HEK293 (cell line): ENCODE measurements at regions not wholly inside any gene's neighbourhood (a gene's known extent, or its start where the extent isn't known, plus 50 kb on each side); places are given as distances from the start of the nearest gene placed in this dataset.

Experiments used
- CTCF ChIA-PET: fragments of 350-600 bp; formaldehyde crosslinking; extraction: SDS; loops from one replicate; lab custom pipeline; 2021; ENCODE audit warnings: antibody characterized with exemption; lab: Yijun Ruan, JAX
- POLR2A ChIA-PET: fragments of 300-600 bp; formaldehyde crosslinking; extraction: SDS; loops from one replicate; lab custom pipeline; 2020; ENCODE audit warnings: antibody characterized with exemption, inconsistent platforms; lab: Yijun Ruan, JAX
- H3K27ac ChIP-seq: fragments of 200-500 bp; sonication (Bioruptor generic); 2 replicates; pipeline ENCODE4 v1.5.1; 2014; ENCODE audit warnings: low read depth, low read length, control low read depth, inconsistent platforms; ENCODE audit errors: extremely low read depth
- H3K36me3 ChIP-seq, 2 experiments: fragments of 200-500 bp in 1 of 2; sonication (Bioruptor generic) in 1 of 2; 1 replicate in 1 of 2; 2 replicates in 1 of 2; pipeline ENCODE4 v1.5.1; 2014 to 2017; ENCODE audit warnings: inconsistent platforms in 2 of 2, low read length in 2 of 2; ENCODE audit not compliant: control insufficient read depth in 2 of 2, insufficient read depth in 1 of 2
- H3K4me1 ChIP-seq: fragments of 200-500 bp; sonication (Bioruptor generic); 2 replicates; pipeline ENCODE4 v1.5.1; 2014; ENCODE audit warnings: mild to moderate bottlenecking, low read length, inconsistent platforms; ENCODE audit not compliant: control insufficient read depth, insufficient read depth
- H3K4me3 ChIP-seq: 2 replicates; pipeline ENCODE4 v1.5.1; 2011; ENCODE audit warnings: low read depth, mild to moderate bottlenecking, control low read depth, low read length, moderate library complexity
- H3K9me3 ChIP-seq: fragments of 200-500 bp; sonication (Bioruptor generic); 2 replicates; pipeline ENCODE4 v1.5.1; 2014; ENCODE audit warnings: low read depth, low read length, inconsistent platforms; ENCODE audit not compliant: control insufficient read depth, insufficient read depth
- EGR2 ChIP-seq: fragments of 450-650 bp; formaldehyde crosslinking; IDR thresholded peaks from 2 replicates; pipeline ENCODE4 v1.5.1; 2016; ENCODE audit warnings: low read depth, missing biosample characterization, missing genetic modification characterization
- REPIN1 ChIP-seq: fragments of 450-650 bp; formaldehyde crosslinking; IDR thresholded peaks from 2 replicates; pipeline ENCODE4 v1.5.1; 2017; ENCODE audit warnings: missing biosample characterization, missing genetic modification characterization, low read depth
- TRIM28 ChIP-seq: IDR thresholded peaks from 2 replicates; pipeline ENCODE4 v1.6.1; 2011; ENCODE audit warnings: low read length, control low read depth, borderline replicate concordance
- ZBTB7A ChIP-seq: fragments of 450-650 bp; formaldehyde crosslinking; IDR thresholded peaks from 2 replicates; pipeline ENCODE4 v1.5.1; 2016; ENCODE audit warnings: low read depth, missing biosample characterization, missing genetic modification characterization
- ZBTB8A ChIP-seq: fragments of 450-650 bp; formaldehyde crosslinking; IDR thresholded peaks from 2 replicates; pipeline ENCODE4 v1.5.1; 2016; ENCODE audit warnings: missing biosample characterization, missing genetic modification characterization
- ZNF121 ChIP-seq: fragments of 450-650 bp; formaldehyde crosslinking; IDR thresholded peaks from 2 replicates; pipeline ENCODE4 v1.5.1; 2016; ENCODE audit warnings: missing biosample characterization, missing genetic modification characterization
- ZNF184 ChIP-seq: fragments of 450-650 bp; IDR thresholded peaks from 2 replicates; pipeline ENCODE4 v1.5.1; 2018; ENCODE audit warnings: missing biosample characterization, mild to moderate bottlenecking, missing genetic modification characterization
- ZNF23 ChIP-seq: fragments of 450-650 bp; formaldehyde crosslinking; IDR thresholded peaks from 2 replicates; pipeline ENCODE4 v1.5.1; 2016; ENCODE audit warnings: missing biosample characterization, missing genetic modification characterization, borderline replicate concordance
- ZNF350 ChIP-seq: fragments of 450-650 bp; formaldehyde crosslinking; IDR thresholded peaks from 2 replicates; pipeline ENCODE4 v1.5.0; 2017; ENCODE audit warnings: missing biosample characterization, mild to moderate bottlenecking, missing genetic modification characterization
- ZNF416 ChIP-seq: fragments of 450-650 bp; formaldehyde crosslinking; IDR thresholded peaks from 2 replicates; pipeline ENCODE4 v1.5.1; 2016; ENCODE audit warnings: missing biosample characterization, missing genetic modification characterization
- ZNF473 ChIP-seq: fragments of 450-650 bp; formaldehyde crosslinking; IDR thresholded peaks from 2 replicates; pipeline ENCODE4 v1.5.1; 2017; ENCODE audit warnings: missing biosample characterization, missing genetic modification characterization
- ZNF621 ChIP-seq: fragments of 450-650 bp; formaldehyde crosslinking; IDR thresholded peaks from 2 replicates; pipeline ENCODE4 v1.5.1; 2017; ENCODE audit warnings: missing biosample characterization, missing genetic modification characterization
- ZNF626 ChIP-seq: fragments of 450-650 bp; sonication (Bioruptor Pico); formaldehyde crosslinking; IDR thresholded peaks from 2 replicates; pipeline ENCODE4 v1.5.1; 2018; ENCODE audit warnings: missing biosample characterization, missing genetic modification characterization, inconsistent platforms
- ZNF677 ChIP-seq: fragments of 450-650 bp; IDR thresholded peaks from 2 replicates; pipeline ENCODE4 v1.5.0; 2018; ENCODE audit warnings: missing biosample characterization, mild to moderate bottlenecking, missing genetic modification characterization, moderate library complexity
- ZNF777 ChIP-seq: fragments of 450-650 bp; formaldehyde crosslinking; IDR thresholded peaks from 2 replicates; pipeline ENCODE4 v1.5.1; 2017; ENCODE audit warnings: missing biosample characterization, missing genetic modification characterization, borderline replicate concordance
- ZNF791 ChIP-seq: fragments of 450-650 bp; formaldehyde crosslinking; IDR thresholded peaks from 2 replicates; pipeline ENCODE4 v1.5.1; 2016; ENCODE audit warnings: missing biosample characterization, missing genetic modification characterization
- ZNF837 ChIP-seq: fragments of 450-650 bp; formaldehyde crosslinking; IDR thresholded peaks from 2 replicates; pipeline ENCODE4 v1.5.1; 2016; ENCODE audit warnings: missing biosample characterization, missing genetic modification characterization
- ZSCAN30 ChIP-seq: fragments of 450-650 bp; IDR thresholded peaks from 2 replicates; pipeline ENCODE4 v1.5.1; 2018; ENCODE audit warnings: missing biosample characterization, mild to moderate bottlenecking, missing genetic modification characterization, moderate library complexity
- TF ChIP-seq, protein P1 (sequence below): fragments of 450-650 bp; formaldehyde crosslinking; IDR thresholded peaks from 2 replicates; pipeline ENCODE4 v1.5.1; 2017; ENCODE audit warnings: missing biosample characterization, mild to moderate bottlenecking, missing genetic modification characterization, moderate library complexity
- TF ChIP-seq, protein P2 (sequence below): fragments of 450-650 bp; formaldehyde crosslinking; IDR thresholded peaks from 2 replicates; pipeline ENCODE4 v1.5.1; 2016; ENCODE audit warnings: missing biosample characterization, missing genetic modification characterization
- TF ChIP-seq, protein P3 (sequence below): fragments of 450-650 bp; formaldehyde crosslinking; IDR thresholded peaks from 2 replicates; pipeline ENCODE4 v1.5.1; 2016; ENCODE audit warnings: missing biosample characterization, missing genetic modification characterization, low read depth
- TF ChIP-seq, protein P4 (sequence below): fragments of 450-650 bp; formaldehyde crosslinking; IDR thresholded peaks from 2 replicates; pipeline ENCODE4 v1.5.1; 2016; ENCODE audit warnings: missing biosample characterization, missing genetic modification characterization

DNA sequence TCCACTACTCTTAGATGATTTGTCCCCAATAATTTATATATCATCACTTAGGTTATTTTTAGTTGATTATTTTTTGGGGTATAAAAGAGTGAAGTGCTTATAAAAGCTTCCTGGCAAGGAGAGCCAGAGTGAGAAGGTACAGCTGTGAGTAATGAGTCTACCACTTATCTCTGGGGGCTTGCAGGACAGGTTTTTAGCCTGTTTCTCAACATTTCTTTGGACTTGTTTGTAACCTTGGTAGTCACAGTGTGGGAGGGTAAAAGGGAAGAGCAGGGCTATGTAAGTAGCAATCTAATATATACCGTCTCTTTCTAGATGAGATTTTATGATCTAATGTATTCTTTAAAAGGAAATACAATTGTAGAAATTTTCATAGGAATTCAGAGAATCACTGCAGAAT is 321.3 kb upstream of the GOLIM4 start:
- H3K9me3 ChIP-seq: no peaks in the 10 kb centered on the region
- H3K36me3 ChIP-seq: no peaks in the 10 kb centered on the region
- no peak overlapping the region for H3K27ac ChIP-seq
- H3K4me3 ChIP-seq: no peak overlapping the region
- no peaks in the 10 kb centered on the region for H3K4me1 ChIP-seq
- ChIA-PET POLR2A (no interaction called here), CTCF (no interaction called here)
- TF ChIP-seq ZNF626 (tag by site-specific recombination) (no peak), ZNF791 (no peak), ZNF121 (tag by site-specific recombination) (no peak), ZSCAN30 (no peak), ZNF23 (tag by site-specific recombination) (no peak), ZBTB7A (tag by site-specific recombination) (no peak), ZNF677 (tag by site-specific recombination) (no peak), ZNF777 (tag by site-specific recombination) (no peak), ZNF184 (no peak), ZBTB8A (tag by site-specific recombination) (no peak), ZNF350 (tag by site-specific recombination) (no peak)
- TF ChIP-seq, protein P1, sequence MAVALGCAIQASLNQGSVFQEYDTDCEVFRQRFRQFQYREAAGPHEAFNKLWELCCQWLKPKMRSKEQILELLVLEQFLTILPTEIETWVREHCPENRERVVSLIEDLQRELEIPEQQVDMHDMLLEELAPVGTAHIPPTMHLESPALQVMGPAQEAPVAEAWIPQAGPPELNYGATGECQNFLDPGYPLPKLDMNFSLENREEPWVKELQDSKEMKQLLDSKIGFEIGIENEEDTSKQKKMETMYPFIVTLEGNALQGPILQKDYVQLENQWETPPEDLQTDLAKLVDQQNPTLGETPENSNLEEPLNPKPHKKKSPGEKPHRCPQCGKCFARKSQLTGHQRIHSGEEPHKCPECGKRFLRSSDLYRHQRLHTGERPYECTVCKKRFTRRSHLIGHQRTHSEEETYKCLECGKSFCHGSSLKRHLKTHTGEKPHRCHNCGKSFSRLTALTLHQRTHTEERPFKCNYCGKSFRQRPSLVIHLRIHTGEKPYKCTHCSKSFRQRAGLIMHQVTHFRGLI: no peak
- TF ChIP-seq, protein P2, sequence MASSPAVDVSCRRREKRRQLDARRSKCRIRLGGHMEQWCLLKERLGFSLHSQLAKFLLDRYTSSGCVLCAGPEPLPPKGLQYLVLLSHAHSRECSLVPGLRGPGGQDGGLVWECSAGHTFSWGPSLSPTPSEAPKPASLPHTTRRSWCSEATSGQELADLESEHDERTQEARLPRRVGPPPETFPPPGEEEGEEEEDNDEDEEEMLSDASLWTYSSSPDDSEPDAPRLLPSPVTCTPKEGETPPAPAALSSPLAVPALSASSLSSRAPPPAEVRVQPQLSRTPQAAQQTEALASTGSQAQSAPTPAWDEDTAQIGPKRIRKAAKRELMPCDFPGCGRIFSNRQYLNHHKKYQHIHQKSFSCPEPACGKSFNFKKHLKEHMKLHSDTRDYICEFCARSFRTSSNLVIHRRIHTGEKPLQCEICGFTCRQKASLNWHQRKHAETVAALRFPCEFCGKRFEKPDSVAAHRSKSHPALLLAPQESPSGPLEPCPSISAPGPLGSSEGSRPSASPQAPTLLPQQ (tag by site-specific recombination): no peak
- TF ChIP-seq, protein P3, sequence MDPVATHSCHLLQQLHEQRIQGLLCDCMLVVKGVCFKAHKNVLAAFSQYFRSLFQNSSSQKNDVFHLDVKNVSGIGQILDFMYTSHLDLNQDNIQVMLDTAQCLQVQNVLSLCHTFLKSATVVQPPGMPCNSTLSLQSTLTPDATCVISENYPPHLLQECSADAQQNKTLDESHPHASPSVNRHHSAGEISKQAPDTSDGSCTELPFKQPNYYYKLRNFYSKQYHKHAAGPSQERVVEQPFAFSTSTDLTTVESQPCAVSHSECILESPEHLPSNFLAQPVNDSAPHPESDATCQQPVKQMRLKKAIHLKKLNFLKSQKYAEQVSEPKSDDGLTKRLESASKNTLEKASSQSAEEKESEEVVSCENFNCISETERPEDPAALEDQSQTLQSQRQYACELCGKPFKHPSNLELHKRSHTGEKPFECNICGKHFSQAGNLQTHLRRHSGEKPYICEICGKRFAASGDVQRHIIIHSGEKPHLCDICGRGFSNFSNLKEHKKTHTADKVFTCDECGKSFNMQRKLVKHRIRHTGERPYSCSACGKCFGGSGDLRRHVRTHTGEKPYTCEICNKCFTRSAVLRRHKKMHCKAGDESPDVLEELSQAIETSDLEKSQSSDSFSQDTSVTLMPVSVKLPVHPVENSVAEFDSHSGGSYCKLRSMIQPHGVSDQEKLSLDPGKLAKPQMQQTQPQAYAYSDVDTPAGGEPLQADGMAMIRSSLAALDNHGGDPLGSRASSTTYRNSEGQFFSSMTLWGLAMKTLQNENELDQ (tag by site-specific recombination): no peak
- TF ChIP-seq, protein P4, sequence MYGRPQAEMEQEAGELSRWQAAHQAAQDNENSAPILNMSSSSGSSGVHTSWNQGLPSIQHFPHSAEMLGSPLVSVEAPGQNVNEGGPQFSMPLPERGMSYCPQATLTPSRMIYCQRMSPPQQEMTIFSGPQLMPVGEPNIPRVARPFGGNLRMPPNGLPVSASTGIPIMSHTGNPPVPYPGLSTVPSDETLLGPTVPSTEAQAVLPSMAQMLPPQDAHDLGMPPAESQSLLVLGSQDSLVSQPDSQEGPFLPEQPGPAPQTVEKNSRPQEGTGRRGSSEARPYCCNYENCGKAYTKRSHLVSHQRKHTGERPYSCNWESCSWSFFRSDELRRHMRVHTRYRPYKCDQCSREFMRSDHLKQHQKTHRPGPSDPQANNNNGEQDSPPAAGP (tag by site-specific recombination): no peak

DNA sequence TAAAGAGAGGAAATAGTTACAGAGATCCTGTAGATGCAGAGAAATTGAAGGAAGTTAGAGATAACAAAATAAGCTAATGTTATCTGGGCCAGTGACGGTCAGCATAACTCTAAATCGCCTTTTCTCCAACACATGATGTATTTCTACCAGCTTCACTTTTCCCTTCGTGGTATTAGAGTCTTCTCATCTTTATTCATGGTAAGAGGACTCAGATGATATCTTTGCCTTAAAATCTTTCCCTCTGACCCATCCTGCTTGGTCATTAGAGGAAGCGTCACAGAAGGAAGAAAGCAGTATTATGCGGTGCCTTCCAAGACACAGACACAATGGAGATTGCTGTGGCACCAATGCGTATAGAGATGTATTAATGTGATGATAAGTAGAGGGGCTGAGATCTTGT is 320.7 kb upstream of the GOLIM4 start:
- H3K4me3 ChIP-seq: no peak overlapping the region
- no peaks in the 10 kb centered on the region for H3K36me3 ChIP-seq
- CTCF ChIA-PET: no interaction called here
- TF ChIP-seq ZNF473 (tag by site-specific recombination): no peak
- no peak for TF ChIP-seq ZNF416 (tag by site-specific recombination)
- no peak for TF ChIP-seq ZNF621 (tag by site-specific recombination)
- no peak for TF ChIP-seq EGR2 (tag by site-specific recombination)
- no peak for TF ChIP-seq ZNF837 (tag by site-specific recombination)
- no peak for TF ChIP-seq TRIM28
- no peak for TF ChIP-seq REPIN1
- no peaks in the 10 kb centered on the region for H3K9me3 ChIP-seq
- POLR2A ChIA-PET: no interaction called here
- H3K27ac ChIP-seq: no peak overlapping the region
- H3K4me1 ChIP-seq: no peaks in the 10 kb centered on the region
